BLaER1 treated with 17β-estradiol and CSF1 and Interleukin-3, amounts not matched to agents 10 nM and 100 nM (cell line): ENCODE measurements at regions not wholly inside any gene's neighbourhood (a gene's known extent, or its start where the extent isn't known, plus 50 kb on each side); places are given as distances from the start of the nearest gene placed in this dataset.

Experiments used
- H3K27ac ChIP-seq, 11 experiments: shearing (Covaris generic); formaldehyde crosslinking; 2 replicates each; pipeline ENCODE4 v1.8.1; 2022
- H3K27me3 ChIP-seq, 11 experiments: shearing (Covaris generic); formaldehyde crosslinking; 2 replicates each; pipeline ENCODE4 v1.8.1; 2022
- H3K36me3 ChIP-seq, 11 experiments: shearing (Covaris generic); formaldehyde crosslinking; 2 replicates each; pipeline ENCODE4 v1.8.1; 2022
- H3K4me1 ChIP-seq, 10 experiments: shearing (Covaris generic); formaldehyde crosslinking; 2 replicates each; pipeline ENCODE4 v1.8.1; 2022
- H3K4me2 ChIP-seq, 11 experiments: shearing (Covaris generic); formaldehyde crosslinking; 2 replicates each; pipeline ENCODE4 v1.8.1; 2022
- H3K4me3 ChIP-seq, 10 experiments: shearing (Covaris generic); formaldehyde crosslinking; 2 replicates each; pipeline ENCODE4 v1.8.1; 2022
- H3K9ac ChIP-seq, 11 experiments: shearing (Covaris generic); formaldehyde crosslinking; 2 replicates each; pipeline ENCODE4 v1.8.1; 2022
- H3K9me3 ChIP-seq, 11 experiments: shearing (Covaris generic); formaldehyde crosslinking; replicated peaks in 1 of 11; 2 replicates each; pipeline ENCODE4 v1.8.1; 2022
- H4K20me1 ChIP-seq, 11 experiments: shearing (Covaris generic); formaldehyde crosslinking; 2 replicates each; pipeline ENCODE4 v1.8.1; 2022
- Cebpa-rat ChIP-seq, 11 experiments: shearing (Covaris generic); IDR thresholded peaks; 2 replicates each; pipeline ENCODE4 v1.8.1; 2022

DNA sequence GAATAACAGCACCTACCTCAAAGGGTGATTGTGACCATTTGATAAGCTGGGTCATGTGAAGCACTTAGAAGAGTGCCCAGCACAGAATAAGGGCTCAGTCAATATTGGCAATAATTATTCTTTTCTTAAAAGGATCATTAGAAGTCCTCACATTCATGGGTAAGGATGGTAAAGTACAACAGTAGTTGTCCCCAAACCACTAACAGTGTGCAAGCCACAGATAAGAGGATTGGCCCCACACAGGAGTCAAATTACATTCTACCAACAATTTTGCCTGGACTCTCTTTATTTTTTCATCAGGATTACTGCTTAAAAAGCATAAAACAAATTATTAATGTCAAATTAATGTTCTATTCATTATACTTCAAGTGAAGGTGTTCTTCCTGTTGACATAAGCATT is 271.5 kb upstream of the PDGFD start:
- H3K4me2 ChIP-seq = no peak overlapping the region
- TF ChIP-seq Cebpa-rat (IDR thresholded peaks at IDR 0.05) = no peak

DNA sequence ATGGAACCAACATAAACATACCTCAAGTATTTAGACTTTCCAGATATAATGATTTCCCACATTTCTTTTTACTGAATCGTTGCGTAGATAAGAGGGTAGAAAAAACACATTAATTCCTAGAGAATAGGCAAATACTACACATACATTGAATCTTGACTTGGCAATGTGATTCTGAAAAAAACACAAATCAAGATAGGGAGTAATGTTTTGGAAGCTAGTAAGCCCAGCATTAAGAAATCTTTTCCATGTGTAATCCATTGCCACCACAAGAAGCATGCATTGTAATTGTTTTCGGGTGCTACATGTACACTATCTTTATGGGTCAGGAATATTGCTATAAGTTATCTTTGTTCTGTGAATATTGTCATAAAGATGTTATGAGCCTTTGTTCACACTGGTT is 269.8 kb upstream of the PDGFD start:
- H3K9ac ChIP-seq = no peak overlapping the region
- peaks cover 0 to 7% (median 0%) of the 10 kb centered on the region in 10 experiments; a peak in 3 of 20 replicates for H3K4me1 ChIP-seq
- TF ChIP-seq Cebpa-rat (IDR thresholded peaks at IDR 0.05) = no peak
- H3K27me3 ChIP-seq = no peaks in the 10 kb centered on the region
- H3K9me3 ChIP-seq = peaks cover 0 to 3% (median 0%) of the 10 kb centered on the region in 11 experiments; a peak in 1 of 22 replicates
- H3K36me3 ChIP-seq = no peaks in the 10 kb centered on the region
- no peak overlapping the region for H3K27ac ChIP-seq
- H4K20me1 ChIP-seq = no peaks in the 10 kb centered on the region
- no peak overlapping the region for H3K4me2 ChIP-seq
- H3K4me3 ChIP-seq = no peak overlapping the region

More for the DNA sequence above, 271.5 kb upstream of the PDGFD start:
- H4K20me1 ChIP-seq = no peaks in the 10 kb centered on the region
- no peak overlapping the region for H3K27ac ChIP-seq
- peaks cover 0 to 3% (median 0%) of the 10 kb centered on the region in 11 experiments; a peak in 1 of 22 replicates for H3K9me3 ChIP-seq
- no peaks in the 10 kb centered on the region for H3K36me3 ChIP-seq
- H3K4me3 ChIP-seq = no peak overlapping the region
- H3K27me3 ChIP-seq = no peaks in the 10 kb centered on the region
- peaks cover 0 to 7% (median 0%) of the 10 kb centered on the region in 10 experiments; a peak in 3 of 20 replicates for H3K4me1 ChIP-seq
- no peak overlapping the region for H3K9ac ChIP-seq

DNA sequence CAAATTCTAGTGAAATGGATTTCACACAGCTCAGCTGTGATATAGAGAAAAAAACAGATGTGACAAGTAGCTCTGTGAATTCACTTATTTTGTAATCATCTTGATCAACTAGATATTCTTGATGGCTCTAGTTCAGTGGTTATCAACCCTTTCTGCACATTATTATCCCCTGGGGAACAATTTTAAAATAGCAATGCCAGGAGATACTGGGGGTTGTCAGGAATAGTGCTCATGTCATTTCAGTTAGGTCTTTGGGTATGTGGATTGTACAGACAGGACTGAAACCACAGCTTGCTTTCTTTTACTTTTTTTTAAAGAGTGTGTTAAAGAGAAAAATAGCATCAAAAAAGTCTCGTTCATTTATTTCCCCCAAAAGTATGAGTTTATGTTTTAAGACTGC is 269.0 kb upstream of the PDGFD start:
- no peak overlapping the region for H3K27ac ChIP-seq
- H3K27me3 ChIP-seq = no peaks in the 10 kb centered on the region
- H3K9ac ChIP-seq = no peak overlapping the region
- peak overlapping the region in 2 of 11 experiments; percentile 3; a peak in 2 of 22 replicates for H3K4me2 ChIP-seq
- peaks cover 0 to 7% (median 0%) of the 10 kb centered on the region in 10 experiments; a peak in 3 of 20 replicates for H3K4me1 ChIP-seq
- H3K36me3 ChIP-seq = no peaks in the 10 kb centered on the region
- H3K9me3 ChIP-seq = 0 out of 22 replicates have a peak, but pooled peaks cover 0 to under 1% (median 0%) of the 10 kb centered on the region in 11 experiments
- no peak for TF ChIP-seq Cebpa-rat (IDR thresholded peaks at IDR 0.05)
- no peak overlapping the region for H3K4me3 ChIP-seq
- H4K20me1 ChIP-seq = no peaks in the 10 kb centered on the region

DNA sequence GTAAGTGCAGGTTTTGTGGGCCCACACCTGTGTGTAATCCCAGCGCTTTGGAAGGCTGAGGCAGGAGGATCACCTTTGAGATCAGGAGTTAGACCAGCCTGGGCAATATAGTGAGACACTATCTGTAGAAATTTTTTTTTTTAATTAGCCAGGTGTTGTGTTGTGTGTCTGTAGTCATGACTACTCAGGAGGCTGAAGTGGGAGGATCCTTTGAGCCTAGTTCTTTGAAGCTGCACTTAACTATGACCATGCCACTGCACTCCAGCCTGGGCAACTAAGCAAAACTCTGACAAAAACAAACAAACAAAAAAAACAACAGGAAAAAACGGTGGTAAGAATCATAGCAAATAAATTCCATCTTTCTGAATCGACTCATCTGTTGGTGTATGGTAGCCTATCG is 268.6 kb upstream of the PDGFD start:
- no peak overlapping the region for H3K27ac ChIP-seq
- H3K27me3 ChIP-seq = no peaks in the 10 kb centered on the region
- no peak overlapping the region for H3K4me3 ChIP-seq
- TF ChIP-seq Cebpa-rat (IDR thresholded peaks at IDR 0.05) = no peak
- H3K4me1 ChIP-seq = peaks cover 0 to 7% (median 0%) of the 10 kb centered on the region in 10 experiments; a peak in 3 of 20 replicates
- no peak overlapping the region for H3K9ac ChIP-seq
- H3K9me3 ChIP-seq = no peaks in the 10 kb centered on the region
- H3K4me2 ChIP-seq = peak overlapping the region in 1 of 11 experiments; percentile 3; a peak in 1 of 22 replicates
- no peaks in the 10 kb centered on the region for H3K36me3 ChIP-seq
- H4K20me1 ChIP-seq = no peaks in the 10 kb centered on the region

DNA sequence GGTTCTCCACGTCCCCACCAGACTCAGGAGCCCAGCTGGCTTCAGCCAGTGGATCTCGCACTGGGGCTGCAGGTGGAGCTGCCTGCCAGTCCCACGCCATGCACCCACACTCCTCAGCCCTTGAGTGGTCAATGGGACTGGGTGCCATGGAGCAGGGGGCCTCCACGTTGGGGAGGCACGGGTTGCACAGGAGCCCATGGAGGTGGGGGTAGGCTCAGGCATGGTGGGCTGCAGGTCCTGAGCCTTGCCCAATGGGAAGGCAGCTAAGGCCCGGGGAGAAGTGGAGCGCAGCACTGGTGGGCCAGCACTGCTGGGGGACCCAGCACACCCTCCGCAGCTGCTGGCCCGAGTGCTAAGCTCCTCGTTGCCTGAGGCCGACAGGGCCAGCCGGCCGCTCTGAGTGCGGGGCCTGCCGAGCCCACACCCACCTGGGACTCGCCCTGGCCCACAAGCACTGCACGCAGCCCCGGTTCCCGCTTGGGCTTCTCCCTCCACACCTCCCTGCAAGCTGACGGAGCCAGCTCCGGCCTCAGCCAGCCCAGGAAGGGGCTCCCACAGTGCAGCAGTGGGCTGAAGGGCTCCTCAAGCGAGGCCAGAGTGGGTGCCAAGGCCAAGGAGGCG is 258.5 kb upstream of the PDGFD start:
- Histone ChIP-seq H3K4me3 (no peak overlapping the region), H3K9me3 (peaks cover 6 to 9% (median 7%) of the 10 kb centered on the region in 11 experiments; a peak in 13 of 22 replicates), H3K4me2 (no peak overlapping the region), H3K27me3 (no peaks in the 10 kb centered on the region), H3K4me1 (no peaks in the 10 kb centered on the region), H3K9ac (no peak overlapping the region), H4K20me1 (no peaks in the 10 kb centered on the region), H3K27ac (no peak overlapping the region), H3K36me3 (no peaks in the 10 kb centered on the region)
- TF ChIP-seq Cebpa-rat (IDR thresholded peaks at IDR 0.05) = no peak

DNA sequence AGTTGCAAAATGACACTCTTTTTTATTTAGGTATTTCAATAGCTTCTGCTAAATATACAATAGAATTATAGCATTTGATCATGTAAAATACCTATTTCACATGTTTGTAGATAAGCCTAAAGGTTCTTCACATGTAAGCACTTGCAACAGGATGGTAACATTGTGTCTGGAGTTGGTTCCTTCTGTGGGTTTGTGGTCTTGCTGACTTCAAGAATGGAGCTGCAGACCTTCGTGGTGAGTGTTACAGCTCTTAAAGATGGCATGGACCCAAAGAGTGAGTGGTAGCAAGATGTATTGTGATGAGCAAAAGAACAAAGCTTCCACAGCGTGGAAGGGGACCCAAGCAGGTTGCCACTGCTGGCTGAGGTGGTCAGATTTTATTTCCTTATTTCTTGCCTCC is 246.4 kb upstream of the PDGFD start:
- no peak overlapping the region for H3K4me2 ChIP-seq
- H3K9me3 ChIP-seq = peaks cover 0 to 6% (median 0%) of the 10 kb centered on the region in 11 experiments; a peak in 2 of 22 replicates
- no peaks in the 10 kb centered on the region for H3K36me3 ChIP-seq
- no peak for TF ChIP-seq Cebpa-rat (IDR thresholded peaks at IDR 0.05)
- no peak overlapping the region for H3K9ac ChIP-seq
- H4K20me1 ChIP-seq = no peaks in the 10 kb centered on the region
- peaks cover 0 to 5% (median 0%) of the 10 kb centered on the region in 10 experiments; a peak in 2 of 20 replicates for H3K4me1 ChIP-seq
- no peak overlapping the region for H3K4me3 ChIP-seq
- H3K27ac ChIP-seq = no peak overlapping the region
- H3K27me3 ChIP-seq = no peaks in the 10 kb centered on the region

DNA sequence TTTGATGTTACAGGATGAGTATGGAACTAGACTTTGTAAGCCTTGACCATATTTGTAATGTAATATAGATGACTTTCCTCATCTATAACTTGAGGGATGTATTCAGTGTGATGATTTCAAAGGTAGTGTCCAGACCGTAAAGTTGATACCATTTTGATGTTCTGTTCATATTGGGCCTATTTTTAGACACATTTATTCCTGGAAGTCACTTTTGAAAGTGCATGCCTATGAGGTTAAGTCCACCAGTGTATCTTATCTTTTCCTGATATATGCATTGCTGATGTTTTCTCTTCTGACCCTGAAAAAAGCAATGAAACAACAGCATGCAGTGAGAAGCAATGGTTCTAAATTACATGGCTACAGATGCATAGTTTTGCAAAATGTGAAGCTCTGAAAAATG is 244.7 kb upstream of the PDGFD start:
- Histone ChIP-seq H3K9me3 (peaks cover 0 to 6% (median 0%) of the 10 kb centered on the region in 11 experiments; a peak in 2 of 22 replicates), H3K4me3 (no peak overlapping the region), H3K27me3 (no peaks in the 10 kb centered on the region), H3K36me3 (no peaks in the 10 kb centered on the region), H3K4me1 (peaks cover 0 to 5% (median 0%) of the 10 kb centered on the region in 10 experiments; a peak in 2 of 20 replicates), H3K9ac (no peak overlapping the region), H3K27ac (no peak overlapping the region), H3K4me2 (no peak overlapping the region), H4K20me1 (no peaks in the 10 kb centered on the region)
- TF ChIP-seq Cebpa-rat (IDR thresholded peaks at IDR 0.05) = no peak

DNA sequence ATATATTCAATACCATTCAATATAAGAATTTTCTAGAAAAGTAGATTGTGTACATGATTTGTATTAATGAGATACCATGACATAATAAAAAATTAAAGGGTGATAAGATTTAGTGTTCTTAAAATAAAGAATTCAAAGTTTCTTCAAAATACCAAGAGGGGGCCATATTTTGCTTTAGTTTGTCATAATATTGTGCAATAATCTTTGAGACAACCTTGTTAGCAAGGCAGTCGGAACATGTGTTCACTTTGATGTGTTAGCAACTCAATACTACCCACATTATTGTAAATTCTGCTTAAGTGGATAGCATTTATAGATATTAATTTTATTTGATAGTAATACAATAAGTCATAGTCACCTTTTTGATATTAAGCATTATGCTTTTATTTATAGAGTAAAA is 241.3 kb upstream of the PDGFD start:
- no peak overlapping the region for H3K9ac ChIP-seq
- no peaks in the 10 kb centered on the region for H3K36me3 ChIP-seq

DNA sequence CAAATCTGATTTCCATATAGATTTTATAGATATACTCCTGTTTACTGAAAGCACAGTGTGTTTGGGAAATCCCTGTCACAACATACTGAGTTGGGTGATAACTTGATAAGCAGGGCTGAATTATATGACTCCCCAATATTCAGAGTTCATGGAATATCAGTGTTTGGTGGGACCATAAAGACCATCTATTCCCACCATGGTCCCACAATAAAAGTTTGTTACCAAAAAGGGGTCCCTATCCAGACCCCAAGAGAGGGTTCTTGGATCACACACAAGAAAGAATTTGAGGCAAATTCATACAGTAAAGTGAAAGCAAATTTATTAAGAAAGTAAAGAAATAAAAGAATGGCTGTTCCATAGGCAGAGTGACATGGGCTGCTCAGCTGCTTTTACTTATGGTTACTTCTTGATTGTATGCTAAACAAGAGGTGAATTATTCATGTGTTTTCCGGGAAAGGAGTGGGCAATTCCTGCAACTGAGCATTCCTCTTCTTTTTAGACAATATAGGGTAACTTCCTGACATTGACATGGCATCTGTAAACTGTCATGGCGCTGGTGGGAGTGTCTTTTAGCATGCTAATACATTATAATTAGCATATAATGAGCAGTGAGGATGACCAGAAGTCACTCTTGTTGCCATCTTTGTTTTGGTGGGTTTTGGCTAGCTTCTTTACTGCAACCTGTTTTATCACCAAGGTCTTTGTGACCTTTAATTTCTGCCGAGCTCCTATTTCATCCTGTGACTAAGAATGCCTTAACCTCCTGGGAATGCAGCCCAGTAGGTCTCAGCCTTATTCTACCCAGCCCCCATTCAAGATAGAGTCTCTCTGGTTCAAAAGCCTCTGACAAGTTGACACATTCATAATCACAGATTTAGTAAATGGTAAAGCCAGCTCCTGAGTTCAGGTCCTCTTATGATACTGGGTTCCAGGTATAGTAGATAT is 240.6 kb upstream of the PDGFD start:
- Histone ChIP-seq H3K4me2 (no peak overlapping the region), H3K27me3 (no peaks in the 10 kb centered on the region), H3K4me3 (no peak overlapping the region), H3K27ac (no peak overlapping the region), H3K4me1 (peaks cover 0 to 14% (median 9%) of the 10 kb centered on the region in 10 experiments; a peak in 12 of 20 replicates), H3K9ac (no peak overlapping the region), H4K20me1 (no peaks in the 10 kb centered on the region), H3K36me3 (no peaks in the 10 kb centered on the region), H3K9me3 (no peaks in the 10 kb centered on the region)
- TF ChIP-seq Cebpa-rat (IDR thresholded peaks at IDR 0.05) = no peak

More for the DNA sequence above, 241.3 kb upstream of the PDGFD start:
- H3K4me2 ChIP-seq = no peak overlapping the region
- no peak overlapping the region for H3K4me3 ChIP-seq
- H3K27ac ChIP-seq = no peak overlapping the region
- H3K4me1 ChIP-seq = peaks cover 0 to 14% (median 9%) of the 10 kb centered on the region in 10 experiments; a peak in 12 of 20 replicates
- TF ChIP-seq Cebpa-rat (IDR thresholded peaks at IDR 0.05) = peak in 1 of 11 experiments; percentile 28; a peak in 1 of 22 replicates
- 0 out of 22 replicates have a peak, but pooled peaks cover 0 to under 1% (median 0%) of the 10 kb centered on the region in 11 experiments for H3K9me3 ChIP-seq
- no peaks in the 10 kb centered on the region for H4K20me1 ChIP-seq
- H3K27me3 ChIP-seq = no peaks in the 10 kb centered on the region
